ENCODE measurements at regions not wholly inside any gene's neighbourhood (a gene's known extent, or its start where the extent isn't known, plus 50 kb on each side); places are given as distances from the start of the nearest gene placed in this dataset.

GRCh38 chr11:42840176-42840829 is 471.5 kb upstream of the API5 start:
- no peak for TF ChIP-seq HNRNPLL (IDR thresholded peaks at IDR 0.05; ENCODE audit: low read depth, low read length, poor library complexity, severe bottlenecking)
- no peak for TF ChIP-seq CEBPZ (IDR thresholded peaks at IDR 0.05; ENCODE audit: low read length)
- TF ChIP-seq SIX4 (CRISPR knock-in tag; IDR thresholded peaks at IDR 0.05), result no peak
- no peak for TF ChIP-seq ZFP1 (CRISPR knock-in tag; IDR thresholded peaks at IDR 0.05)
- no peak for TF ChIP-seq TBL1XR1 (IDR thresholded peaks at IDR 0.05; ENCODE audit: borderline replicate concordance, low read length, partially characterized antibody)
- TF ChIP-seq CC2D1A (CRISPR knock-in tag; IDR thresholded peaks at IDR 0.05), result no peak
- no peak for TF ChIP-seq KDM1A (CRISPR knock-in tag; IDR thresholded peaks at IDR 0.05)
